Effector CD4-positive, alpha-beta T cell (primary cell): ENCODE measurements at regions not wholly inside any gene's neighbourhood (a gene's known extent, or its start where the extent isn't known, plus 50 kb on each side); places are given as distances from the start of the nearest gene placed in this dataset.
"Not testable (repeated sequence)": the region's sequence is repeated elsewhere in the genome, so short reads cannot be mapped to it uniquely, and the experiment has no call there.

ENCODE experiments used
- DNase-seq: peaks from one replicate; pipeline ENCODE4 v3.0.0-alpha.2; 2020

DNA sequence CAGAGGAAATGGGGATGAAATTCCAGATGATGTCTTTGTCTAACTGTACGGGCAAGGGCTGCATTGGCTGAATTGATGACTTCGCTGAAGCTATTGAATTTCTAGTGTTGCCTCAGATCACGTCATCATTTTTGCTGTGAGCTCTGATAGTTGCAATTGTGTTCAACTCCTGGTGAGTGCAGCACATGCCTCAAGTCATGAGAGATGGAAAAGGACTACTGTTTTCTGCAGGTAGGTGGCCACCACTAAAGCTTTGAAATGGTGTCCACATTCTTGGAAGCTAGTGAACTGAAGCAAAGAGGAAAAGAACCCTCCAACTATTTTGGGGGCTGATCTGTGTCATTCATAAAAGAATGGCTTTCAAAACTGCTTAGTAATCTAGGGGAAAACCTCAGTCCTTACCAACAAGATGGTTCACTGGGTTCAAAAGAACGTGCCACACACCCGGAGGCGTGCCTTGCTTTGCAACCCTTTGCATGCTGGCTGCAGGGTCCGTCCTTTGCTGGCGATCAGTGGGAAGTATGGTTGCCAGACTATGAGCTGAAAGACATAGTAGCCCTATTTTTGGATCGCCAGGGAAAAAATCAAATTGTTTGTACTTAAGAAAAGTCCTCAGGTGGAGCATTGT is 88.1 kb upstream of the STOX2 start:
- no peak for DNase-seq

DNA sequence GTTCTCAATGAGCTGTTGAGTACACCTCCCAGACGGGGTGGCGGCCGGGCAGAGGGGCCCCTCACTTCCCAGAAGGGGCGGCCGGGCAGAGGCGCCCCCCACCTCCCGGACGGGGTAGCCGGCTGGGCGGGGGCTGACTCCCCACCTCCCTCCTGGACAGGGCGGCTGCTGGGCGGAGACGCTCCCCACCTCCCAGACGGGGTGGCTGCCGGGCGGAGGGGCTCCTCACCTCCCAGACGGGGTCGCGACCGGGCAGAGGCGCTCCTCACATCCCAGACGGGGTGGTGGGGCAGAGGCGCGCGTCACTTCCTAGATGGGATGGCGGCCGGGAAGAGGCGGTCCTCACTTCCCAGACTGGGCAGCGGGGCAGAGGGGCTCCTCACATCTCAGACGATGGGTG is 86.5 kb upstream of the STOX2 start:
- DNase-seq = not testable (repeated sequence)

DNA sequence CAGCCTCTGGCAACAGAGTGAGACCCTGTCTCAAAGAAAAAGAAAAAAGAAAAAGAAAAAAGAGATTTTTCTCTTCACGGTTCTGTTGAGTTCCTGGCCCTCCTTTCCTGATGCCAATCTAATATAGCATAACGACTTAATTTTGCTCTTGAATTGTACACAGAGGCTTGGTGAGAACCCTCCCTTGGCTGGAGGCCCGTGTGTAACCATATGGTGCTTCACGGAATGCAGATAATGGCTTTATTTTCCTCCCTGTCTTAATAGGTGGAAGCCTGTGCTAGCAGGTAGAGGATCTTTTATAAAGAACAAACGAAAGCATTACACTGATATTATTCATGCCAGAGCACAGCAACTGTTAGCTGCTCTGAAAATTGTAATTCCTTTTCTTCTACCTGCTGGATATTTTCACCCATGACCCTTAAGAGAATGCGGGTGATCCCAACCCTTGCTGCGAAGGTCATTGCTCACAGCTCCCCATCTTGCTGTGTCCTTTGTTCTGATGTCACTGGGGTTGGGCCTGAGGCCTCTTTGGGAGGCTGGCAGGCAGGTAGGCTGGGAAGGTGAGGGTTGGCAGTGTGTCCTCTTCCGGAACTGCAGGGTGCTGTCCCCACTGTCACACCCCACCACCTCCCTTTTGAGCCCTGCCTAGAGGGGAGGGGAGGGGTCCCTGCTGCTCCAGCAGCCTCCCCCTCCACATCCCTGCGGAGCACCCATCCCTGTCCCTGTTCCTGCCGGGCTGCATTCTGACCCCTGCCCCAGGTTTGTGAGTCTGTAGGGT is 83.8 kb upstream of the STOX2 start:
- no peak for DNase-seq

DNA sequence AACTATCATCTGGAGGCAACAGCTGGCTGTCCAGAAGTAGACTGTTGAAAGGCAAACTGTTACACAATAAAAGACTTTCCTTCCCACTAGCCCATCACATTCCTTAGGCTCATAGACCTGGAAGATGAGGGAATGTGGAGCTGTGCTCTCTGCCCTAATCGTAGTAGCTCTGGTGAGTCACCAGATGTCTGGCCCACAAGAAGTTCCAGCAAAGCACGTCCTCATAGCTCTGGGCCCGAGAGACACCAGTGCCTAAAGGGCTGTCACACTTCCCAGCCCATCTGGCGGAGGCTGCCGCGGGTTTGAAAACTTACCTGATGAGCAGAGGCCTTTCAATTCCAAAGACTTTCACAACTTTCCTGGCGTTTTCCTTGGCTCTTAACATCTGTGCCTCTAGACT is 81.7 kb upstream of the STOX2 start:
- DNase-seq = no peak

DNA sequence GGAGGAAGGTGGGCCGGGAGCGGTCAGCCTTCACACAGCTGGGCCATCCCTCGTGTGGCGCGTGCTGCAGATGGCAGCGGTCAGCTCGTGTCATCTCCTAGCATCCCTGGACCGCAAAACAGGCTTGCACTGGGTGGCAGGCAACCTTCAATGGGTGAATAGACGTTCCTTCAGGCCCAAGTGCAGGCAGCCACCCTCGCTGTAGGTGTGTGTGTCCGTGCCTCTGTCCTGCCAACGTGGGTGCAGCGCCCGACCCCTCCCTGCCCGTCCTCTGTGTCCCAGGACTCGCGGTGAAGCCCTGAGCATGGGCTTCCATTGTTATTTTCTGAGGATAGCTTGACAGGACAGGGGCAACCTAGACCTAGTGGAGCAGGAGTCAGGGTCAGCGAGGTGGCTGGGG is 79.8 kb upstream of the STOX2 start:
- no peak for DNase-seq

DNA sequence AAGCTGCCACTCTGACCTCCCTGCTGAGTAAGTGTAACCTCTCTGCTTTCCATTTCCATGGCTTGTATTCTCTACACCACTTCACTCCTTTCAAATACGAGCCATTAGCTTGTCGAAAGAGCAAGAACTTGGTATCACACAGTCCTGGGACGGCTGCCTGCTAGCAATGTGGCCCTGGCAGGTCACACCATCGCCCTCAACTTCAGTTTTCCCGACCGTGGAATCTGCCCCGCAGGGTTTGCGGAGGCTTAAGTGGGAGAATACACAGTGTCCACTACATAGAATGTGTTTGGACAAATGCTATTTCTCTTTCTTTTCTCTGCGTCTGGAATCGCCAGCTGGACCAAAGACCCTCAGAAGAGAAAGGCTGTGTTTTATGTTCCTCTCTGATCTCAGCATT is 78.6 kb upstream of the STOX2 start:
- DNase-seq = no peak

DNA sequence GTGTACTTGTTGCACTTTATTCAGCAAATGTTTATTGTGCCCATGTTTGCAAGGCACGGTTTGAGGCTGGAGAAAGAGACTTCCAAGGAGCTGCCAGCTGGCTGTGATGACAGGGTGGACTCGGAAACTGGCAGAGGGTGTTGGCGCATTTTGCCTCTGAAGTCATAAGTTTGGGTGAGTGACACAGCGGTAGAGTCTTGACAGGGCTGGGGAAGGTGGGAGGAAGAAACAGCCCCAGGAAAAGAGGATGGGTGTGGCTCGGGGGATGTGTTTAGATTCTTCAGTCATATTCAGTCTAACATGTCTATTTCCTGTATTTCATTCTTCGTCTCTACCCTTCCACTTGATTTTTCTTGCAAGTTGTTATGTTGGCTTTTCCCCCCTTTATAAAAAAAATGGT is 77.0 kb upstream of the STOX2 start:
- DNase-seq = no peak

DNA sequence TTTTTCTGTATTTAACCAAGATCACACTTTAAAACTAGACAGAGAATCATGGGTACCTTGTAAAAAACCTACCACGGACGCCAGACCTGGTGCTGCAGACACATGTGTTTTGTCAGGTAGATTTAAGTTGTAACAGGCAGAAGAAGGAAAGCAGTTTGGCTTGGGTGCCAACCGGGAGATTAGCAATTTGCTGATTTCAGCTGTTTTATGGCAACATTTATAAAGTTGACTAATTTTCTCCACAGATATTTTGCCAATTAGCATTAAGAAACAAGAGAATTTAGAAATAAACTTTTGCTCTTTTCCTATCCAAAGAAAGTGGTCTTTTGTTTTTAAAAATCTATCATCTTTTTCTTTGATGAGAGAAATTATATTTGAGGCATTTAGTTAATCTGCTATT is 76.3 kb upstream of the STOX2 start:
- DNase-seq = no peak

DNA sequence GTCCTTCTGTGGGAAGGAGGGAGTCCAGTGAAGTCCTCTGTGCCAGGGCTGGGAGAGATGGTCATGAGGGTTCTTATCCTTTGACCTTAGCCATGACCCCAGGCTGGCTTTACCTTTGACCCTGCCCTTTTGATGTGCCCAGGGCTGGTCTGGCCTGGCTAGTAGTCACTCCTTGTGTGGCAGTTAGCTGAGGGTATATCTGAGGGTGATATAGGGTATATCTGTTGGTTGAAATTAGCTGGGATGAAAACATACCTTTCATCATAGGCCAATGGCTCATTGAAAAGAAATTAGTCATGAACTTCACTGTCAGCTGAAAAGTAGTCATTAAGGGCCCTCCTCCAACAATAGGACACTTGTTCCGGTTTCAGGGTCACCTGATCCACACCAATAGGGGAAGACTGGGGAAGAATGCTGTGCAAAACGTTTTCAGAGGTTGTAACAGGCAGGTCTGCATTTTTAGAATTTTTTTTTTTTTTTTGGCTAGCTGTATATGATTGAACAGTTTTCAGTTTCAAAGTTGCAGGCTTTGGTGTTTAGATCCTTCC is 74.6 kb upstream of the STOX2 start:
- DNase-seq = no peak

DNA sequence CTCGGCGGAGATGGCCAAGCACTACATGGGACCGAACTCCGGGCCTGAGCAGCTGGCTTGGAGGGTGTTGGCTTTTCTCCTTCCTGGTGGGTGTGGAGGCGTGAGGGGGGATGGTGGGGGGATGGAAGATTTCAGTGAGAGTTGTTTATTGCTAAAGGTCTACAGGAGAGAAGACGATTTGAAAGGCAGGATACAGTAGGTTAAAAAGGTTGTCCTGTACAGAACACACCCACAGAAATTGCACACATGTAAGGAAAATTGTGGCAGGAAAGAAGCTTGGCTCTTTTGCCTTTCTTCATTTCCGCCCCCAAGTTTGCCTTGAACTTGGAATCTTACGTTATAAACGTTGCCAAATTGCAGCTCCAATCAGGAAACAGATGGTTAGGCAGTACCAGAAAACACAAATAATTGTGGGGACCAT is 74.1 kb upstream of the STOX2 start:
- no peak for DNase-seq

DNA sequence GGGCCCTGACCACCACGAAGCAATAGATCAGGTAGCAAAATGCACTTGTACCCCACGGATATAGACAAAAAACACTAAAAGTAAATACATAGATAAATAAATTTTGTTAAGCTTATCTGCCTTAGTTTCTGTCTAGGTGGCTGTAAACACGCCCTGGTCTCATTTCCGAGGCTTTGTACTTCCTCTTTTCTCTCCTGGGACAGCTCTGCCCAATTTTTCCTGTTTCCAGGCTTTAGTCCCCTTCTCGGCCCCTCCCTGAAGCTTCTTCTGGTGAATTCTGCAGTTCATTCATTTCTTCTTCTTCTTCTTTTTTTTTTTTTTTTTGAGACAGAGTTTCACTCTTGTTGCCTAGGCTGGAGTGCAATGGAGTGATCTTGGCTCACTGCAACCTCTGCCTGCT is 73.4 kb upstream of the STOX2 start:
- DNase-seq = no peak

DNA sequence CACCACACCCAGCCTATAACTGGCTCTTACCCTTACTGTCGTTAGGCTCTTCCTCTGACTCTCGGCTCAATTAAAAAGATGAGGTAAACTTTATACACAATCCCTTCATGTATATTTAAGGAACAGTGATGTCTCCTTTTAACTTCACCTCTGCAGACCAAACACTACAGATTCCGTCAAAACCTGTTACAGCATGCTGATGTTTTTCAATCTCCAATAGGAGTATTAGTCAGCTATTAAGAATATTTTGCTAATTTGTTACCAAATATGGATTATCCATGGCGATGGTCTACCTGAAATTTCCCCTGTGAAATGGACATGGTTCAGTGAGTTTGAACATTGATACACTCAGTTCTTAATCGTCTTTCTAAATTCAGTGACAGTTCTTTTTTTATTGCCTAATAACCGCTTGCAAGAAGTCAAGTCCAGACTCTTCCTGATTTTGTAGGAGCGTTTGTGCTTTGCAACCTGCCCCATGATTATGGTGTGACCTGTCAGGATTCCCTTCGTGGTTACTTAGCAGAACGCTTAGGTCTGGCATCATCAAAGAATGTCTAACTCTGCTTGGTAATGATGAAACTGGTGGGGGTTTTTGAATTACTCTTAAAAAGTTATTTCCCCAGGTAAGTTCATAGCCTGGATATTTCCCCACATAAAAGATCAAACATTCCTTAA is 72.2 kb upstream of the STOX2 start:
- no peak for DNase-seq

DNA sequence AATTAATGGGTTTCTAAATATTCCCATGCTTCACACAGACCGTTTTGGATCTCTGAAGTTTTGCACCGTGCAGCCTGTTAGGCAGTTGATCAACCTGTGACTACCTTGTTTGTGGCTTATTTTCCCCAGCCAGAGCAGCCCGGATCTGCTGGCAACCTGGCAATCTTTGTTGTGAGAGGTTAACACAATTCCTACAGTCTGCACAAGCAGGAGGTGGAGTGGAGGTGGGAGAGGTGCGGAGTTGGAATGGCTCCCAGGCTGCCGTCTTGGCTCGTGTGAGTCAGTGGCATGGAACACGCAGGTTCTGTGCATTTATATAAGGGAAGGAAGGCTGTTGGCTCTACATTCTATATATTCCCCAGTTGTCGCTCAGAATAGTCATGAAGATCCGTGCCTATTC is 70.9 kb upstream of the STOX2 start:
- no peak for DNase-seq

DNA sequence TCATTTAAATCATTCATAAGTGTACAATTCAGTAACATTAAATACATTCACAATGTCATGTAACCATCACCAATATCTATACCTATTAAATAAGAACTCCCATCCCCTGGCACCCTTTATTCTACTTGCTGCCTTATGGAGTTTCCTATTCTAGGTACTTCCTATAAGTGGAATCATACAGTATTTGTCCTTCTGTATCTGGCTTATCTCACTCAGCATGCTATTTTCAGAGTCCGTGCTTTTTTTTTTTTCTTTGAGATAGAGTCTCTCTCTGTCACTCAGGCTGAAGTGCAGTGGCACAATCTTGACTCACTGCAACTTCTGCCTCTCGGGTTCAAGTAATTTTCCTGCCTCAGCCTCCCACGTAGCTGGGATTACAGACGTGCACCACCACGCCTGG is 67.9 kb upstream of the STOX2 start:
- no peak for DNase-seq

DNA sequence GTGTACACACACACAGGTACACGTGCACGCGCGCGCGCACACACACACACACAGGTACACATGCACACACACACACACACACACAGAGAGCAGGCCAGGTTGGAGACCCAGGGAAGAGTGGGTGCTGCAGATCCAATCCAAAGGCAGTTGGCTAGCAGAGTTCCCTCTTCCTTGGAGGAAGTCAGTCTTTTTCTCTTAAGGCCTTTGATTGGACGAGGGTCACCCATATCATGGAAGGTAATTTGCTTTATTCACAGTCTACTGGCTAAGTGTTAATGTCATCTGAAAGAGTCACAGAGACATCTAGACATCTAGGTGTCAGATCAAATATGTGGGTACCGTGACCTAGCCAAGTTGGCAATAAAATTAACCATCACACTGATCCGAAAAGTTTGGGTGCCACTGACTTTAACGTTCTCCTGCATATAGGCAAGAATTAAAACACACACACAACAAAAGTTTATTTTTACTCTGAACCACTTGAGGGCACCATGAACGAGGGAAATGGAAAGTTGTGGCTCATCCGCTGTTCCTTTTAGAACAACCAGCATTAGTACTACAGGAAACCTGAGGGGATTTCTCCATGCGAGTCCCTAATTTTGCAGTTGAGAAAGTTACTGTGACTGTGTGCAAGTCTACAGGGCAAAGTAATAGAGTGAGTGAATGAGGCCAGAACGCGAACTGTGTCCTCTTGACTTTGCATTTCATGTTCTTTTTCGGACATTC is 66.0 kb upstream of the STOX2 start:
- no peak for DNase-seq

DNA sequence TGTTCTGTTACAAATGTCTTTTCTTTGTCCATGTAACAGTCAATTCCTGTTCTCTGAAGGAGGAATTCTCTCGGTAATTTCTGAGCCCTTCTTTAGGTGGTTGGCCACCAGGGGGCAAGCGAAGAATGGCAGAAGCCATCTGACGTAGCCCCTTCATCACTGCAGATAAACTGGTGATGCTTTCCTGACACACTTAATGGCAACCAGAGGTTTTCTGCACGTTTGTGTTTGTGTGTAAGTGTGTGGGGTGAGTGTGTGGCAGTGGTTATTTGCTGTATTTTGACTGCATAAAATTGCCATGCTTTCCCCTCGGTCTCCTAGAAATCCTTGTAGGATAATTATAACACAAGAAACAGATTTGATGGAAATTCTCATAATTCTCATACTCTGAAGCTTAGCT is 64.8 kb upstream of the STOX2 start:
- DNase-seq = peak; percentile 35

DNA sequence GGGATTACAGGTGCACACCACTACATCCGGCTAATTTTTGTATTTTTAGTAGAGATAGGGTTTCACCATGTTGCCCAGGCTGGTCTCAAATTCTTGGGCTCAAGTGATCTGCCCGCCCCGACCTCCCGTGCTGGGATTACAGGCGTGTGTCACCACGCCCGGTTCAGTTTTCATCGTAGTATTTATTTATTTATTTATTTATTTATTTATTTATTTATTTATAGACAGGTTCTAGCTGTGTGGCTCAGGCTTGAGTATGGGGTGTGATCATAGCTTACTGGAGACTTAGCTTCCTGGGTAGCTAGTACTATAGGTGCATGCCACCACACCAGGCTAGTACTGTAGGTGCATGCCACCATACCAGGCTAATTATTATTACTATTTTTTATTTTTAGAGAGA is 64.1 kb upstream of the STOX2 start:
- DNase-seq = no peak

DNA sequence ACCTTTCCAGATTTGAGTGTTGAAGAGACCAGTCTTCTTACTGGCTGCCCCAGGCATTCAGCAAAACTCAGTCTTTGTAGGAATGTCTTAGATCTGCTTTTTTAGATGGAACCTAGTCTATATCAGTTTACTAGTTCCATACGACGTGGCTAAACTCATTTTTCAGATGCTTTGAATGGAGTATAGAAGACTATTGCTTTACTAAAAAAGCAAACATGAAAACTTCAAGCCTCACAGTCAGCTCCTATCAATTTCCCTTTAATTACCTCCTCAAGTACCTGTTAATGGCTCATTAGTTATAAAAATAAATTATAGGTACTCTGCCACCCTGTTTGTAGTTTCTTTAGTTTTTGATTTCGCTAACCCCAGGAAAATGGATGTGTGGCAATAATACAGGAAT is 63.0 kb upstream of the STOX2 start:
- DNase-seq = no peak

DNA sequence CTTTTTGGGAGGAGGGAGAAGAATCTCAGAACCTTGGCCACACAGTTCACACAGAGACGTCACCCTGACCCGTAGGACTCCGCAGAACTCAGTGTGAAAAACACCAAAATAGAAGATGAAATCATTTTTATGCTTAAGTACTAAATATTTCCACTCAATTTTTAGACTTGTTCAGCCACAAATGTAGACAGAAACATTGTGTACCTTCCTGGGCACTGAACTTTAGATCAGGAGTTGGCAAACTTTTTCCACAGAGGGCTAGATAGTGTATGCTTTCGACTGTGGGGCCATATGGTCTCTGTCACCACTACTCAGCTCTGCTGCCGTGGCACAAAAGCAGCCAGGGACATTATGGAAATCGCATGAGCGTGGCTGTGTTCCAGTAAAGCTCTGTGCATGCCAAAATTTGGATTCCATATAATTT is 61.8 kb upstream of the STOX2 start:
- no peak for DNase-seq

DNA sequence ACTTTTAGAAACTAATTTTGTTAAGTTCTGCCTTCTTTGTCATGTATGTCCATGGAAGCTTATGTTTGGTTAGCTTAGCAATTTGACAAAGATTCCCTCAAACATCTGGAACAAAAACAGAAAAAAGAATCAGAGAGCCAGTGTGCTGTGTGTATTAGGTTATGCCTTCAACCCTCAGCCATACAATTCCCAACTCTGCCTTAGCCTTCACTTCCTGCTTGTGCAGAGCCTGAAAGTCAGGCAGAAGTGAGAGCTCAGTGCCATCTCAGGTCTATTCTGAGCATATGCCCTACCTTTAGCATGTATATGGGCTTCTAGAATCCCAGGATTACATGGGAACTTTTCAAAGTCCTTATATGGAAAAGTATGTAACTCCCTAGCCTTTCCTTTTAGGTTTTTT is 58.2 kb upstream of the STOX2 start:
- DNase-seq = no peak

DNA sequence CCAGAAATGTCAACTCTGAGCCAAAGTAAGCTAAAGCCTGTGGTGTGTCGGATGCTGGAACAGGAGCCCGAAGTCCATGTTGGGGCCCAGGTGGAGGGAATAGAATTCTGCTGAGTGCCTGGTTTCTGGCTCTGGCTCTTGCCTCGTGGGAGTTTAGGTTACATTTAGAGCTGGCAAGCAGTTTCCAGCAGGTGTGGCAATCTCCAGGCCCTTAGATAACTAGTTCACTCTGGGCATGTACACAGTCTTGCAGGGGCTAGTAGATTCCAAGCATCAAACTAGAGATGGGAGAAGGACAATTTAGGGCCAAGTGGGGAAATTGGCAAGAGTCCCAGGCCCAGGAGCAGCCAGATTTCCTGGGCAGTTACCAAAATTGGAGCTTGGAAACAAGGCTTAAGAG is 56.3 kb upstream of the STOX2 start:
- no peak for DNase-seq

DNA sequence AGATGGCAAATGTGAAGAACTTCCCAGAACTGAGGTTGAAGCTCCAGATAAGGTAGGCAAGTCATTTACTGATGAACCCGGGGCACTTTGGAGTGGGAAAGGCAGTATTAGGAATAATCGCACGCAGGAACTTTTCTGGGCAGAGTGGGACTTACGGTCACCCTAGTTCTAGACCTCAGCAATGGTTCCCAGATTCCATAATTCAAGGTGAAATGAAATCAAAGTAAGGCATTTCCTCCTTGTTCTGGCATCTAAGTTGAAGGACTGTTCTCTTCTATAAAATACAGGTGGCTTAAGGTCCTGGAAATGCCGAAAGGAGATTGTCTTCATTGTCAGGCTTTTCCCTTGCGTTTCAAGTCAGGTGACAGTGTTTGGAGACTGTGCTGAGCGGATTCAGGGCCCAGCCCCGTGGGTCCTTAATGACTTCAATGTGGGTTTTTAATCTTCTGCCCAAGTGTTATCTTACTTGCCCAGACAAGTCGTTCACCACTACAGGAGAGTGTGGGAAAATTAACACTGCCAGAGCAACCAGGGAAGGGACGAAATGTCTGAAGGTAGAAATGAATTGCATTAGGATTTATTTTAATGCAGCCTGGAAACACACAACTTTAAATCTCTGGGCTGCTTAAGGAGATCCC is 52.1 kb upstream of the STOX2 start:
- no peak for DNase-seq

DNA sequence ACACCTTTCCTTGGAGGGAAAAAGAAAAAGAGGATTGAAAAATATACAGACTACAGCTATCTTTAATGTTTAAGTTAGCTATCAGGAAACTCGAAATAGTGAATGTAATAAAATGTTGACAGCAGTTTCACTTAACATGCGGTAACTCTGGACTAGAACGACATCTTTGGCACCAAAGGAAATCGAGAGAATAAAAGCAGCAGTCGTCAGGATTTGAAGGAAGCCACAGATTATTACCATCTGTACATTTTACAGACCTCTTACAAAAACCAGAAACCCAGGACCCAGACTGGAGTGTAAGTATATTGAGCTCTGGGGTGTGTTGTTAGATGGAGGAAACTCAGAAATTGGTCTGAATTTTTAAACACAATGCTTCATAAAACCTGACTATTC is 51.6 kb upstream of the STOX2 start:
- no peak for DNase-seq
